ENCODE measurements at regions not wholly inside any gene's neighbourhood (a gene's known extent, or its start where the extent isn't known, plus 50 kb on each side); places are given as distances from the start of the nearest gene placed in this dataset.

- H2AFZ ChIP-seq (ENCODE audit: insufficient read depth, low read depth, low read length, poor library complexity, severe bottlenecking): no peak overlapping the region
- intact Hi-C loops (cut with micrococcal nuclease): no loop called here
These were observed 56.3 kb upstream of the GULP1 start for GRCh38 chr2:188235364-188235763.

GRCh38 chr2:188238386-188238785 is 53.3 kb upstream of the GULP1 start:
- Histone ChIP-seq H3K36me3 (replicated peaks in 1 of 2; ENCODE audit: control insufficient read depth in 1 of 2, insufficient read depth in 2 of 2, low read length in 2 of 2) (no peaks in the 10 kb centered on the region), H3K79me2 (ENCODE audit: insufficient read depth, low read length) (no peaks in the 10 kb centered on the region), H3K9me3 (replicated peaks in 1 of 2; ENCODE audit: control insufficient read depth in 1 of 2, insufficient read depth in 1 of 2, low read length in 2 of 2) (peaks cover 11 to 14% of the 10 kb centered on the region in 2 donors), H3K4me2 (replicated peaks; ENCODE audit: extremely low read depth, low read length, poor library complexity, severe bottlenecking) (no peak overlapping the region), H3K4me3 (replicated peaks in 1 of 3; ENCODE audit: low read depth in 2 of 3, low read length in 3 of 3) (no peak overlapping the region), H3K27ac (ENCODE audit: low read depth in 1 of 2, low read length in 2 of 2) (no peak overlapping the region), H3K9ac (ENCODE audit: insufficient read depth, low read length, poor library complexity, severe bottlenecking) (no peak overlapping the region), H3K27me3 (ENCODE audit: control insufficient read depth in 2 of 2, insufficient read depth in 2 of 2, low read length in 2 of 2) (no peaks in the 10 kb centered on the region), H4K20me1 (ENCODE audit: insufficient read depth, low read length) (no peaks in the 10 kb centered on the region), H3K4me1 (ENCODE audit: control insufficient read depth in 1 of 2, insufficient read depth in 2 of 2, low read length in 2 of 2) (no peaks in the 10 kb centered on the region), H2AFZ (ENCODE audit: insufficient read depth, low read depth, low read length, poor library complexity, severe bottlenecking) (no peak overlapping the region)
- WGBS (ENCODE audit: insufficient coverage): no CpG with 5 or more reads among the region's 1 CpG
- Mint-ChIP-seq H3K4me1 (no peaks in the 10 kb centered on the region), H3K4me3 (no peak overlapping the region), H3K27ac (no peak overlapping the region), H3K9me3 (peaks cover 2 to 22% (median 13%) of the 10 kb centered on the region in 7 donors), H3K36me3 (no peaks in the 10 kb centered on the region), H3K27me3 (ENCODE audit: low read depth in 3 of 3) (no peaks in the 10 kb centered on the region)
- intact Hi-C loops (cut with micrococcal nuclease): no loop called here
- DNase-seq: no peak
- TF ChIP-seq CTCF (IDR thresholded peaks at IDR 0.05): no peak

More at GRCh38 chr2:188235364-188235763, 56.3 kb upstream of the GULP1 start:
- Histone ChIP-seq H3K79me2 (ENCODE audit: insufficient read depth, low read length) (no peaks in the 10 kb centered on the region), H3K9ac (ENCODE audit: insufficient read depth, low read length, poor library complexity, severe bottlenecking) (no peak overlapping the region), H3K4me3 (replicated peaks in 1 of 3; ENCODE audit: low read depth in 2 of 3, low read length in 3 of 3) (no peak overlapping the region), H3K27me3 (ENCODE audit: control insufficient read depth in 2 of 2, insufficient read depth in 2 of 2, low read length in 2 of 2) (no peaks in the 10 kb centered on the region), H3K9me3 (replicated peaks in 1 of 2; ENCODE audit: control insufficient read depth in 1 of 2, insufficient read depth in 1 of 2, low read length in 2 of 2) (peaks cover 11 to 14% of the 10 kb centered on the region in 2 donors), H4K20me1 (ENCODE audit: insufficient read depth, low read length) (no peaks in the 10 kb centered on the region), H3K4me1 (ENCODE audit: control insufficient read depth in 1 of 2, insufficient read depth in 2 of 2, low read length in 2 of 2) (no peaks in the 10 kb centered on the region), H3K27ac (ENCODE audit: low read depth in 1 of 2, low read length in 2 of 2) (no peak overlapping the region), H3K36me3 (replicated peaks in 1 of 2; ENCODE audit: control insufficient read depth in 1 of 2, insufficient read depth in 2 of 2, low read length in 2 of 2) (no peaks in the 10 kb centered on the region), H3K4me2 (replicated peaks; ENCODE audit: extremely low read depth, low read length, poor library complexity, severe bottlenecking) (no peak overlapping the region)
- Mint-ChIP-seq H3K27ac (no peak overlapping the region), H3K4me3 (no peak overlapping the region), H3K4me1 (no peaks in the 10 kb centered on the region), H3K27me3 (ENCODE audit: low read depth in 3 of 3) (no peaks in the 10 kb centered on the region), H3K9me3 (peaks cover 0 to 25% (median 8%) of the 10 kb centered on the region in 7 donors), H3K36me3 (no peaks in the 10 kb centered on the region)
- DNase-seq: no peak
- TF ChIP-seq CTCF (IDR thresholded peaks at IDR 0.05): no peak
- WGBS (ENCODE audit: insufficient coverage): 67% methylated on average over 1 of the region's 5 CpGs

All from CD14-positive monocyte (primary cell).